Lung (tissue), 11 donors: ENCODE measurements at regions not wholly inside any gene's neighbourhood (a gene's known extent, or its start where the extent isn't known, plus 50 kb on each side); places are given as distances from the start of the nearest gene placed in this dataset.
"Not testable (repeated sequence)": the region's sequence is repeated elsewhere in the genome, so short reads cannot be mapped to it uniquely, and the experiment has no call there.

Source experiments
- ATAC-seq: fragments of 200-7000 bp; cut with Tn5 transposase; one replicate; pipeline ENCODE4 v1.9.1; 2020; ENCODE audit warnings: moderate number of reproducible peaks; ENCODE audit not compliant: insufficient read depth, low FRiP score
- DNase-seq, 3 donors: peaks; one replicate each; pipeline ENCODE4 v3.0.0-alpha.2; 2013 to 2017
- H3K27ac ChIP-seq, 2 donors: one replicate each; pipeline ENCODE4 v1.5.1; 2013; ENCODE audit warnings: mild to moderate bottlenecking in 2 of 2, moderate library complexity in 2 of 2, control low read depth in 1 of 2, inconsistent platforms in 1 of 2, low read depth in 1 of 2, low read length in 1 of 2
- H3K27me3 ChIP-seq, 3 donors: one replicate each; pipeline ENCODE4 v1.5.1; 2013; ENCODE audit warnings: low read length in 2 of 3; ENCODE audit not compliant: control insufficient read depth in 3 of 3, insufficient read depth in 3 of 3
- H3K36me3 ChIP-seq, 4 donors: one replicate each; pipeline ENCODE4 v1.5.1; 2013; ENCODE audit warnings: low read length in 4 of 4, mild to moderate bottlenecking in 1 of 4, moderate library complexity in 1 of 4; ENCODE audit not compliant: control insufficient read depth in 4 of 4, insufficient read depth in 4 of 4
- H3K4me1 ChIP-seq, 5 donors: one replicate each; pipeline ENCODE4 v1.5.1; 2013; ENCODE audit warnings: low read length in 5 of 5, mild to moderate bottlenecking in 2 of 5, moderate library complexity in 1 of 5; ENCODE audit not compliant: control insufficient read depth in 5 of 5, insufficient read depth in 5 of 5
- H3K4me3 ChIP-seq: one replicate; pipeline ENCODE4 v1.5.1; 2013; ENCODE audit warnings: mild to moderate bottlenecking, control low read depth, moderate library complexity
- H3K9ac ChIP-seq, 2 donors: one replicate each; pipeline ENCODE4 v1.5.1; 2013; ENCODE audit warnings: low read length in 2 of 2, control low read depth in 1 of 2; ENCODE audit not compliant: insufficient read depth in 1 of 2
- H3K9me3 ChIP-seq, 4 donors: one replicate each; pipeline ENCODE4 v1.5.1; 2013; ENCODE audit warnings: low read length in 3 of 4, mild to moderate bottlenecking in 1 of 4, moderate library complexity in 1 of 4; ENCODE audit not compliant: control insufficient read depth in 4 of 4, insufficient read depth in 3 of 4
- CTCF ChIP-seq: IDR thresholded peaks from 2 replicates; pipeline ENCODE4 v1.5.1; 2012; ENCODE audit warnings: mild to moderate bottlenecking; ENCODE audit errors: control extremely low read depth, extremely low read depth
- WGBS, 2 donors: extraction: QIAGEN DNeasy Blood & Tissue Kit; methylation state at CpG; one replicate each; pipeline ENCODE4 v1.1.7; 2013; 5-methylcytosine and 5-hydroxymethylcytosine counted together
- donor health status: control.
- donor health status: control.
- donor health status: Bipolar disorder and iron deficiency.
- donor health status: healthy.
- donor health status: DM: yes; HTN: yes; CAD: no.

- Histone ChIP-seq H3K27me3 (no peaks in the 10 kb centered on the region), H3K9ac (no peak overlapping the region), H3K36me3 (no peaks in the 10 kb centered on the region), H3K27ac (no peak overlapping the region), H3K4me1 (peaks cover 0 to 15% (median 0%) of the 10 kb centered on the region in 5 donors), H3K9me3 (no peaks in the 10 kb centered on the region), H3K4me3 (no peak overlapping the region)
- TF ChIP-seq CTCF = no peak
- DNase-seq = no peak
- no peak for ATAC-seq
- 92 to 93% methylated on average over 1 of the region's 1 CpG for WGBS, 2 donors
Measured at GRCh38 chr5:124104821-124105220, 592.8 kb downstream of the CSNK1G3 start.

- H3K36me3 ChIP-seq = no peaks in the 10 kb centered on the region
- H3K4me1 ChIP-seq = peaks cover 0 to 15% (median 2%) of the 10 kb centered on the region in 5 donors
- TF ChIP-seq CTCF = no peak
- 85 to 87% methylated on average over 3 of the region's 3 CpGs for WGBS, 2 donors
- no peak for ATAC-seq
- H3K9me3 ChIP-seq = no peaks in the 10 kb centered on the region
- H3K9ac ChIP-seq = no peak overlapping the region
- no peak for DNase-seq
- H3K4me3 ChIP-seq = no peak overlapping the region
- no peaks in the 10 kb centered on the region for H3K27me3 ChIP-seq
- H3K27ac ChIP-seq = no peak overlapping the region
Measured at GRCh38 chr5:124104344-124104743, 592.4 kb downstream of the CSNK1G3 start.

- ATAC-seq (no peak), DNase-seq (no peak)
- peaks cover 0 to 15% (median 3%) of the 10 kb centered on the region in 5 donors for H3K4me1 ChIP-seq
- H3K9me3 ChIP-seq = no peaks in the 10 kb centered on the region
- 64 to 79% methylated on average over 1 of the region's 1 CpG for WGBS, 2 donors
- H3K4me3 ChIP-seq = no peak overlapping the region
- H3K27ac ChIP-seq = no peak overlapping the region
- H3K9ac ChIP-seq = no peak overlapping the region
- H3K36me3 ChIP-seq = no peaks in the 10 kb centered on the region
- H3K27me3 ChIP-seq = no peaks in the 10 kb centered on the region
- no peak for TF ChIP-seq CTCF
Measured at GRCh38 chr5:124103671-124104070, 591.7 kb downstream of the CSNK1G3 start.

GRCh38 chr5:124103056-124103455, 591.1 kb downstream of the CSNK1G3 start:
- DNase-seq, H3K27me3 ChIP-seq, H3K27ac ChIP-seq, ATAC-seq, H3K4me3 ChIP-seq, H3K36me3 ChIP-seq, H3K9ac ChIP-seq, H3K9me3 ChIP-seq: not testable (repeated sequence)
- H3K4me1 ChIP-seq = peaks cover 0 to 15% (median 3%) of the 10 kb centered on the region in 5 donors
- WGBS, 2 donors = 95% methylated on average over 5 of the region's 5 CpGs
